ENCODE measurements at regions not wholly inside any gene's neighbourhood (a gene's known extent, or its start where the extent isn't known, plus 50 kb on each side); places are given as distances from the start of the nearest gene placed in this dataset.
"Not testable (repeated sequence)": the region's sequence is repeated elsewhere in the genome, so short reads cannot be mapped to it uniquely, and the experiment has no call there.

GRCh38 chr1:242811092-242811840 lies 286.8 kb upstream of the PLD5 start:
- DNase-seq = no peak

- DNase-seq = no peak
Observed at GRCh38 chr1:242806324-242806723, 281.8 kb upstream of the PLD5 start.

GRCh38 chr1:242805360-242805759 lies 280.9 kb upstream of the PLD5 start:
- DNase-seq = not testable (repeated sequence)

GRCh38 chr1:242802973-242803372 lies 278.5 kb upstream of the PLD5 start:
- DNase-seq = no peak

- no peak for DNase-seq
Observed at GRCh38 chr1:242800521-242800920, 276.0 kb upstream of the PLD5 start.

DNA sequence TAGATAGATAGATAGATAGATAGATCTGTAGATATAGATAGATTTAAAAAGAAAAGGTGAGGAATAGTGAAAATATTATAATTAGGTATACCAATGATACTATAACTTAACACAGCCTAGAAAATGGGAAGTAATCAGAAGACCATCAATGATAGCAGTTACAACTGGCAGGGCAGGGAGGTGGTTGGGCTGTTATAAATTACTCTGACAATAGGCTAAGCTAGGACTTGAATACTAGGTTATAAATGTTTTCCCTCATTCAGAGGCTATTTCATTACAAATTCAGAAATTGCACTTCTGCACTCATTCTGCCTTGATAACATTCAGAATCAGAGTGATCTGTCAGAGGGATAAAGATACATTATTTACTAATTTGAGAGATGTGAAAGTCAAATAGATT lies 273.4 kb upstream of the PLD5 start:
- no peak for DNase-seq

DNA sequence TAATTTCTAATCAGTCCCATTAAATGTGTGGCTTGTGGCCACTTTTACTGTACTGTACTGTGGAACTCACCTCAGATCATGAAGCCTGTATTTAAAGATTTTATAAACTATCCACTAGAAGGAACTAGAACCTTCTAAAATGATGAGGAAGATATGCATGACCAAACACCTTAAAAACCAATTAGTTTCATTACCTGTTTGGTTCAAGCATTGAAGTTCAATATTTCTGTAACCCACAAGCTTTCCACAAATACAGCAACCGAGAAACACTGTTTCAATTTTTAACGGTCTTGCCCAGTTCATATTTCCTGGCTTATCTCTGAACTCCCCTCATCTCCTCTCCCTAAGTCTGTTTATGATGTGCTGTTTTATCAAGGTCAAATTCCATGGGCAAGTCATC lies 264.3 kb upstream of the PLD5 start:
- no peak for DNase-seq

DNA sequence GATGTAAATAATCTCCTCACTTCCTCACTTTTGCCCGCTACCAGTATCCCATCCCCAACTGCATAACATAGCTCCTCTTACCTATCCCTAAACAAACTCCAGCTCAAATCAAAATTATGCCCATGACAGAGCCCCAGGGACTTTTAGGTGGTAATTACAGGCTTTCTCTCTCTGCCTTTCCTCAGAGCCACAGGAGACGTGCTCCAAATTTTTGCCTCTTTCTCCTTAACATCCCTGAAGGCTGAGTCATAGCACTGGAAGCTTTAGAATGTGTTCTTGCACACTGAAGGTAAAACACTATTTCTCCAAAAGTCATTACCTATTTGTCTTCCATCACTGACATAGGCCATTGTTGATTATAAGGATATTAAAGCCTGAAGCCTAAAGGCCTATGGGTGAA lies 263.5 kb upstream of the PLD5 start:
- DNase-seq = no peak

- no peak for DNase-seq
Observed at GRCh38 chr1:242784807-242785206, 260.3 kb upstream of the PLD5 start.

- DNase-seq = no peak
Observed at GRCh38 chr1:242784084-242784483, 259.6 kb upstream of the PLD5 start.

- no peak for DNase-seq
Observed at GRCh38 chr1:242774256-242774655, 249.8 kb upstream of the PLD5 start.

GRCh38 chr1:242770366-242770765 lies 245.9 kb upstream of the PLD5 start:
- no peak for DNase-seq

DNA sequence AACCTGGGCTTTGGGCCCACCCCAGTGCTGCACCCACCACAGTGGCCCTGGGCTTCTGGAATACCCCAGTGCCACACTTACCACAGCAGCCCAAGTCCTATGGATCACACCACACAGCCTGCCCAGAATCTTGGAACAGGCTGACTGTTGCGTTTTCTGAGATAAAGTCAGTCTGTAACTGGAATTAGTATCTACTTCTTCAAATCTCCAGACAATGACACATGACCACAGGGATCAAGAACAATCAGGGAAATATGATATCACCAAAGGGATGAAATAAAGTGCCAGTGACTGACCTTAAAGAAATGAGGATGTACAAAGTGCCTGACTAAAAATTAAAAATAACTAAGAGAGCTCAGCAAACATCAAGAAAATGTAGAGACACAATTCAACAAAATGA lies 239.7 kb upstream of the PLD5 start:
- no peak for DNase-seq

DNA sequence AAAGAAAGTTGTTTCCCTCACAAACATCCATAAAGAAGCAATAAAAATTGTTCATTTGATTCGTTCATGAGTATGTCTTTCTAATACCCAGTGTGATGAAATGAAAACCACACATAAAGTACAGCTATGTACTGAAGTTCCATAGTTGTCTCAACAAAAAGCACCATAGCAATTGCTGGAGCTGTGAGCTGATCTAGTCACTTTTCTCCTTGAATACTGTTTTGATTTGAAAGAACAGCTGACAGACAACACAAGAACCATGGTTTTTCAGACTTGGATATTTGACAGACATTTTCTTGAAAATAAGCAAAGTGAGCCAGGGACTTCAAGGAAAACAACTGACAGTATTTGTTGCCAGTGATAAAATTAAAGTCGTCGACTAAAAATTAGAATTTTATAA lies 237.1 kb upstream of the PLD5 start:
- no peak for DNase-seq

GRCh38 chr1:242754926-242755325 lies 230.4 kb upstream of the PLD5 start:
- DNase-seq = no peak

DNA sequence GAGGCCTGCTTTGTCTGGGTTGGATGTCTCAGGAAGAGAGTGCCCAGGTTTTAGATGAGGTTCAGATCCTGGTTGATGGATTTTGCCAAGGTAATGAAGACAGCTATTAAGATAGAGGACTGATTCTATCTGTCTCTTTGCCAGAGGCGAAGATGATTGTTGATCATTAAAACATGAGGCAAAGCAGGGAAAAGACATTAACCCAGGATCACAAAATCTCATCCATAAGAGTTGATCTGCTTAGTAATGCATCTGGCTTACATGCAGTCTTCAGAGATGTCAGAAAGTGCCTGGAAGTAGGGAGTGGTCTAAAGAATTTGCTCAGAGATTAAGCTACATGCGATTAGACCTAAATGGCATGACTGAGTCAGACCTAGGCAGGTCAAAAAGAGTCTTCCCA lies 229.6 kb upstream of the PLD5 start:
- no peak for DNase-seq

- DNase-seq = no peak
Observed at GRCh38 chr1:242747233-242747632, 222.7 kb upstream of the PLD5 start.

GRCh38 chr1:242745079-242745478 lies 220.6 kb upstream of the PLD5 start:
- no peak for DNase-seq

DNA sequence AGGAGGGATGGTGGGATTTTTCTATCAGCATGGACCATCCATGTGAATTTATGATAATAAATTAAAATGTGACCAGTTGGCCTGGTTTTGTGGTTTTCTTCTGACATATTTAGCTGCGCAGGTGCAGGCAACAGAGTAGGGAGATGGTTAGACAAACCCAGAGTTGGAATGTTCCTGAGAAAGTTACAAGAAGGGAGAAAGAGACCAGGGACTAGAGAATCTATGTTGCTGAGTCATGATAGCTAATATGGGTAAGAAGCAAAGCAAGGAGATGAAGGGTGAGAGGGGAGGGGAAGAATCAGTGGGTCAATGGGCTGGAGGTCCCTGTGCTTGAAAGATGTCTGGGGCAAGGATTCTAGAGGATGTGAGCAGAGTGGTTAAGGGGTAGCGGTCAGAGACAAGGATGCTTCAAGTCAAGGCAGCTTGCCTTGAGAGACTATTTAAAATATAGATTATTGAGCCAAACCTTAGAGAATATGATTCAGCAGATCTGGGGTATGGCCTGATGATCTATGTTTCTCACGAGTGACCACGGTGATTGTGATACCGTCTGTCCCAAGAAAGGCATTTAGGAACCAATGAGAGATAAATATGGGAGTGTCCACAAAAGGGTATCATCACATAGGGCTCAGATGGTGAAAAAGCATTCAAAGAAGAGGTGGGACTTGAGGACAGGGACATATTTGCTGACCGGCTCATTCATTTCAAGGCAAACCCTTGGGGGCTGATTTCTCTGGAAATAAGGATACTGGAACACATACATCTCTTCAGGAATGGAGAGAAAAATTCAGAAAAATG lies 219.7 kb upstream of the PLD5 start:
- DNase-seq = no peak

- DNase-seq = no peak
Observed at GRCh38 chr1:242738702-242739645, 214.5 kb upstream of the PLD5 start.

DNA sequence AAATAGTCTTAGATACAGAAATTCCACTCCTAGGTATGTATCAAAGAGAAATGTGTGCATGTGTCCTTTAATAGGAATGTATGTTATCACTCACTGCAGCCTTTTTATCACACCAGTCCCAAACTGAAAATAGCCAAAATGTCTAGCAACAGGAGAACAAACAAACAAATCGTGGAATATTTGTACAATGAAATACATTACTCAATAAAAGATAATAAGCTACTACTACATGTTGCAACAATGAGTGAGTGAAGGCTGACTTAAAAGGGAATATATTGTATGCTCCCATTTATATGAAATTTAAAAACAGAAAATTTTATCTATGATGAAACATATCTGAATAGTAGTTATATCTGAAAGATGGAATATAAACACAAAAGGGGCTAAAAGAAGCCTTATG lies 212.1 kb upstream of the PLD5 start:
- no peak for DNase-seq

DNA sequence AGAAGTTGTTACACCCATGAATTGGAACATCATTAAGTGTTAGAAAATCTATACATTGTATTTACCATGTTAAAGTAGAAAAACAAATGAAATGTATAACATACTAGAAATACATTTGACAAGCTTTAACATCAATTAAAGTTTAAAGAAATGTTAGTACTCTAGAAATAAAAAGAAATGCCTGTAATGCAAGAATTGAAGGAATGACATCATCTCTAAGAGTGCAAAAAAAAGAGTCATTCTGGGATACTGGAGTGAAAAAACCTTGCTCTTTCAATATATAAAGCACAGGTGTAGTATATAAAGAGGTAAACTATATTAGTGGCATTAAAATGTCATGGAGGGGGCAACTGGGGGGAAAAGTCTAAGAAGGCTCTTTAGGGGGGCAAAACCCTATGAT lies 210.8 kb upstream of the PLD5 start:
- no peak for DNase-seq

- no peak for DNase-seq
Observed at GRCh38 chr1:242731446-242731845, 206.9 kb upstream of the PLD5 start.

All from activated effector memory CD4-positive, alpha-beta T cell treated with anti-CD3 and anti-CD28 coated beads, Interleukin-2, amount 50 U/mL, for 16 hours (primary cell).